HEK293T (cell line): ENCODE measurements at regions not wholly inside any gene's neighbourhood (a gene's known extent, or its start where the extent isn't known, plus 50 kb on each side); places are given as distances from the start of the nearest gene placed in this dataset.

Experiments used
- ARNT ChIP-seq: fragments of 450-650 bp; IDR thresholded peaks from 2 replicates; pipeline ENCODE4 v1.6.1; 2017; ENCODE audit warnings: mild to moderate bottlenecking
- BHLHE40 ChIP-seq: fragments of 450-650 bp; IDR thresholded peaks from 2 replicates; pipeline ENCODE4 v1.6.1; 2016; ENCODE audit warnings: mild to moderate bottlenecking, moderate library complexity, borderline replicate concordance
- ELF4 ChIP-seq: fragments of 450-650 bp; IDR thresholded peaks from 2 replicates; pipeline ENCODE4 v1.6.1; 2017; ENCODE audit warnings: antibody characterized with exemption
- FOXK2 ChIP-seq: fragments of 450-650 bp; IDR thresholded peaks from 2 replicates; pipeline ENCODE4 v1.6.1; 2016; ENCODE audit warnings: mild to moderate bottlenecking
- FOXM1 ChIP-seq: fragments of 450-650 bp; IDR thresholded peaks from 2 replicates; pipeline ENCODE4 v1.6.1; 2017; ENCODE audit warnings: mild to moderate bottlenecking, borderline replicate concordance
- HDGF ChIP-seq: fragments of 450-650 bp; IDR thresholded peaks from 2 replicates; pipeline ENCODE4 v1.6.1; 2017; ENCODE audit warnings: antibody characterized with exemption, borderline replicate concordance
- L3MBTL2 ChIP-seq: fragments of 450-650 bp; conservative IDR thresholded peaks from 2 replicates; pipeline ENCODE4 v1.6.1; 2016; ENCODE audit warnings: mild to moderate bottlenecking
- SP1 ChIP-seq: fragments of 450-650 bp; IDR thresholded peaks from 2 replicates; pipeline ENCODE4 v1.6.1; 2017
- SUZ12 ChIP-seq: fragments of 450-650 bp; IDR thresholded peaks from 2 replicates; pipeline ENCODE4 v1.6.1; 2016; ENCODE audit warnings: mild to moderate bottlenecking
- ZNF384 ChIP-seq: fragments of 450-650 bp; IDR thresholded peaks from 2 replicates; pipeline ENCODE4 v1.6.1; 2016

- no peak for TF ChIP-seq ELF4
- no peak for TF ChIP-seq FOXK2
- TF ChIP-seq HDGF, result no peak
- no peak for TF ChIP-seq BHLHE40
- no peak for TF ChIP-seq ARNT
- no peak for TF ChIP-seq SP1
- no peak for TF ChIP-seq L3MBTL2
- no peak for TF ChIP-seq FOXM1
- no peak for TF ChIP-seq ZNF384
- no peak for TF ChIP-seq SUZ12
These were observed 642.6 kb upstream of the CDH8 start for GRCh38 chr16:62678796-62679195.
